Ascending aorta (tissue), 2 donors: ENCODE measurements at regions not wholly inside any gene's neighbourhood (a gene's known extent, or its start where the extent isn't known, plus 50 kb on each side); places are given as distances from the start of the nearest gene placed in this dataset.

ENCODE experiments used
- DNase-seq, 2 donors: peaks; one replicate each; pipeline ENCODE4 v3.0.0-alpha.2; 2019; ENCODE audit warnings: low spot score in 2 of 2
- H3K27ac ChIP-seq, 2 donors: fragments of 200-600 bp; sonication (generic); one replicate each; pipeline ENCODE4 v1.5.1; 2016 to 2017; ENCODE audit warnings: mild to moderate bottlenecking in 1 of 2
- H3K27me3 ChIP-seq: fragments of 200-600 bp; sonication (generic); one replicate; pipeline ENCODE4 v1.5.1; 2017
- H3K36me3 ChIP-seq, 2 donors: fragments of 200-600 bp; sonication (generic); one replicate each; pipeline ENCODE4 v1.5.1; 2016
- H3K4me1 ChIP-seq, 2 donors: fragments of 200-600 bp; sonication (generic); one replicate each; pipeline ENCODE4 v1.5.1; 2016 to 2017; ENCODE audit warnings: mild to moderate bottlenecking in 1 of 2
- H3K4me3 ChIP-seq, 2 donors: fragments of 200-600 bp; sonication (generic); one replicate each; pipeline ENCODE4 v1.5.1; 2016 to 2017; ENCODE audit warnings: mild to moderate bottlenecking in 1 of 2
- H3K9me3 ChIP-seq, 2 donors: fragments of 200-600 bp; sonication (generic); one replicate each; pipeline ENCODE4 v1.5.1; 2016
- CTCF ChIP-seq, 3 experiments: fragments of 200-600 bp in 2 of 3; fragments of 450-650 bp in 1 of 3; sonication (generic) in 2 of 3; IDR thresholded peaks; one replicate each; pipeline ENCODE4 v1.5.1; 2016 to 2019; ENCODE audit warnings: antibody characterized with exemption in 3 of 3, mild to moderate bottlenecking in 1 of 3, moderate library complexity in 1 of 3
- intact Hi-C: fragments of 100-400 bp; cut with DNase I; formaldehyde crosslinking; loops from one replicate; pipeline ENCODE4 v1.15.1; 2023

- H3K27ac ChIP-seq, result no peak overlapping the region
- TF ChIP-seq CTCF (IDR thresholded peaks at IDR 0.05), result no peak
- intact Hi-C loops, result no loop called here
- no peak for DNase-seq
- no peaks in the 10 kb centered on the region for H3K27me3 ChIP-seq
- no peak overlapping the region for H3K4me3 ChIP-seq
- no peaks in the 10 kb centered on the region for H3K36me3 ChIP-seq
- no peaks in the 10 kb centered on the region for H3K9me3 ChIP-seq
- no peaks in the 10 kb centered on the region for H3K4me1 ChIP-seq
These were observed 52.3 kb upstream of the TNIP3 start for GRCh38 chr4:121216461-121216860.

GRCh38 chr4:121213940-121214339 lies 49.8 kb upstream of the TNIP3 start:
- no peak for DNase-seq
- intact Hi-C loops, result no loop called here
- no peak for TF ChIP-seq CTCF (IDR thresholded peaks at IDR 0.05)
- H3K4me1 ChIP-seq, result no peaks in the 10 kb centered on the region
- no peaks in the 10 kb centered on the region for H3K36me3 ChIP-seq
- no peak overlapping the region for H3K27ac ChIP-seq
- H3K4me3 ChIP-seq, result no peak overlapping the region
- no peaks in the 10 kb centered on the region for H3K9me3 ChIP-seq
- no peaks in the 10 kb centered on the region for H3K27me3 ChIP-seq
